Dermis blood vessel endothelial cell (primary cell): ENCODE measurements at regions not wholly inside any gene's neighbourhood (a gene's known extent, or its start where the extent isn't known, plus 50 kb on each side); places are given as distances from the start of the nearest gene placed in this dataset.
"Not testable (repeated sequence)": the region's sequence is repeated elsewhere in the genome, so short reads cannot be mapped to it uniquely, and the experiment has no call there.

ENCODE experiments used
- DNase-seq: peaks from one replicate; pipeline ENCODE4 v3.0.0; 2010

- no peak for DNase-seq
Observed at GRCh38 chr10:131567279-131568162, 256.0 kb upstream of the TCERG1L start.

- no peak for DNase-seq
Observed at GRCh38 chr10:131568866-131569265, 257.3 kb upstream of the TCERG1L start.

- no peak for DNase-seq
Observed at GRCh38 chr10:131569851-131570715, 258.6 kb upstream of the TCERG1L start.

- no peak for DNase-seq
Observed at GRCh38 chr10:131570716-131571307, 259.3 kb upstream of the TCERG1L start.

- no peak for DNase-seq
Observed at GRCh38 chr10:131571346-131571745, 259.8 kb upstream of the TCERG1L start.

GRCh38 chr10:131571865-131572264 is 260.3 kb upstream of the TCERG1L start:
- DNase-seq = no peak

GRCh38 chr10:131573256-131573655 is 261.7 kb upstream of the TCERG1L start:
- DNase-seq = no peak

GRCh38 chr10:131573707-131574106 is 262.2 kb upstream of the TCERG1L start:
- no peak for DNase-seq

GRCh38 chr10:131574363-131574706 is 262.8 kb upstream of the TCERG1L start:
- DNase-seq = no peak

- DNase-seq = no peak
Observed at GRCh38 chr10:131574707-131575430, 263.3 kb upstream of the TCERG1L start.

GRCh38 chr10:131575877-131576276 is 264.4 kb upstream of the TCERG1L start:
- DNase-seq = no peak

GRCh38 chr10:131576341-131577177 is 265.0 kb upstream of the TCERG1L start:
- DNase-seq = no peak

- DNase-seq = no peak
Observed at GRCh38 chr10:131577178-131577555, 265.6 kb upstream of the TCERG1L start.

- DNase-seq = no peak
Observed at GRCh38 chr10:131577786-131578471, 266.4 kb upstream of the TCERG1L start.

GRCh38 chr10:131578472-131578970 is 267.0 kb upstream of the TCERG1L start:
- DNase-seq = no peak

GRCh38 chr10:131579251-131580071 is 267.9 kb upstream of the TCERG1L start:
- no peak for DNase-seq

- no peak for DNase-seq
Observed at GRCh38 chr10:131580076-131580652, 268.6 kb upstream of the TCERG1L start.

- DNase-seq = no peak
Observed at GRCh38 chr10:131580674-131581073, 269.2 kb upstream of the TCERG1L start.

GRCh38 chr10:131581547-131581946 is 270.0 kb upstream of the TCERG1L start:
- DNase-seq = not testable (repeated sequence)

- no peak for DNase-seq
Observed at GRCh38 chr10:131584287-131584686, 272.8 kb upstream of the TCERG1L start.
